HCT116 (cell line): ENCODE measurements at regions not wholly inside any gene's neighbourhood (a gene's known extent, or its start where the extent isn't known, plus 50 kb on each side); places are given as distances from the start of the nearest gene placed in this dataset.

Experiments used
- CBX3 ChIP-seq: IDR thresholded peaks from 2 replicates; pipeline ENCODE4 v1.6.1; 2012; ENCODE audit warnings: low read depth
- EZH2 ChIP-seq: fragments of 200-600 bp; sonication (generic); IDR thresholded peaks from 2 replicates; pipeline ENCODE4 v1.6.1; 2017; ENCODE audit warnings: antibody characterized with exemption, mixed run types
- JUND ChIP-seq: IDR thresholded peaks from 2 replicates; pipeline ENCODE4 v1.6.1; 2012
- POLR2AphosphoS5 ChIP-seq: IDR thresholded peaks from 2 replicates; pipeline ENCODE4 v1.6.1; 2011; ENCODE audit warnings: mild to moderate bottlenecking, low read depth, low read length, moderate library complexity
- ZBTB33 ChIP-seq: IDR thresholded peaks from 2 replicates; pipeline ENCODE4 v1.6.1; 2011; ENCODE audit warnings: mild to moderate bottlenecking, low read length, moderate library complexity; ENCODE audit not compliant: insufficient replicate concordance; ENCODE audit errors: extremely low read depth

- TF ChIP-seq POLR2AphosphoS5 = no peak
- no peak for TF ChIP-seq EZH2
- no peak for TF ChIP-seq ZBTB33
- TF ChIP-seq JUND = peak; percentile 56; the same call in 1 of the 2 replicates
- TF ChIP-seq CBX3 = no peak
These were observed 82.8 kb downstream of the MAGEB10 start for GRCh38 chrX:27890611-27891010.
